Tibial artery (tissue), 4 donors: ENCODE measurements at regions not wholly inside any gene's neighbourhood (a gene's known extent, or its start where the extent isn't known, plus 50 kb on each side); places are given as distances from the start of the nearest gene placed in this dataset.

Experiments
- DNase-seq, 2 donors: peaks; one replicate each; pipeline ENCODE4 v3.0.0-alpha.2; 2019
- H3K27ac ChIP-seq, 2 donors: fragments of 200-600 bp; sonication (generic) in 1 of 2; 1 replicate in 1 of 2; 2 replicates in 1 of 2; pipeline ENCODE4 v1.5.1; 2018 to 2019; ENCODE audit warnings: mild to moderate bottlenecking in 1 of 2
- H3K27me3 ChIP-seq, 2 donors: fragments of 200-600 bp; sonication (generic) in 1 of 2; one replicate each; pipeline versions ENCODE4 v1.5.1 to v1.6.0; 2016 to 2019
- H3K36me3 ChIP-seq, 3 donors: fragments of 200-600 bp; sonication (generic) in 2 of 3; one replicate each; pipeline ENCODE4 v1.5.1; 2016 to 2019; ENCODE audit warnings: mild to moderate bottlenecking in 2 of 3
- H3K4me1 ChIP-seq, 4 donors: fragments of 200-600 bp; sonication (generic) in 2 of 4; 1 replicate in 3 of 4; 2 replicates in 1 of 4; pipeline ENCODE4 v1.5.1; 2016 to 2019
- H3K4me3 ChIP-seq, 2 donors: fragments of 200-600 bp; sonication (generic) in 1 of 2; 1 replicate in 1 of 2; 2 replicates in 1 of 2; pipeline ENCODE4 v1.5.1; 2018 to 2019; ENCODE audit warnings: mild to moderate bottlenecking in 2 of 2
- H3K9me3 ChIP-seq, 3 donors: fragments of 200-600 bp; sonication (generic) in 1 of 3; one replicate each; pipeline ENCODE4 v1.5.1; 2016 to 2019
- CTCF ChIP-seq, 2 experiments: fragments of 200-600 bp in 1 of 2; fragments of 450-650 bp in 1 of 2; IDR thresholded peaks; one replicate each; pipeline ENCODE4 v1.5.1; 2017 to 2019; ENCODE audit warnings: antibody characterized with exemption in 2 of 2, mild to moderate bottlenecking in 1 of 2, moderate library complexity in 1 of 2
- intact Hi-C: fragments of 100-400 bp; cut with DNase I; formaldehyde crosslinking; loops from one replicate; pipeline ENCODE4 v1.15.0; 2023; ENCODE audit warnings: low total_unique reads

GRCh38 chr16:65388592-65388991, 266.7 kb upstream of the CDH11 start:
- no peak for TF ChIP-seq CTCF (IDR thresholded peaks at IDR 0.05)
- Histone ChIP-seq H3K4me3 (no peak overlapping the region), H3K36me3 (no peaks in the 10 kb centered on the region), H3K9me3 (no peaks in the 10 kb centered on the region), H3K27me3 (no peaks in the 10 kb centered on the region), H3K27ac (no peak overlapping the region), H3K4me1 (peaks cover 0 to 16% (median 1%) of the 10 kb centered on the region in 4 donors)
- DNase-seq: no peak
- intact Hi-C loops: no loop called here

GRCh38 chr16:65386672-65387071, 264.8 kb upstream of the CDH11 start:
- no peaks in the 10 kb centered on the region for H3K36me3 ChIP-seq
- no peak overlapping the region for H3K27ac ChIP-seq
- no peak for TF ChIP-seq CTCF (IDR thresholded peaks at IDR 0.05)
- DNase-seq: no peak
- no peaks in the 10 kb centered on the region for H3K27me3 ChIP-seq
- no peak overlapping the region for H3K4me3 ChIP-seq
- peaks cover 0 to 16% (median 1%) of the 10 kb centered on the region in 4 donors for H3K4me1 ChIP-seq
- no peaks in the 10 kb centered on the region for H3K9me3 ChIP-seq
- intact Hi-C loops: no loop called here

- Histone ChIP-seq H3K4me3 (no peak overlapping the region), H3K36me3 (no peaks in the 10 kb centered on the region), H3K4me1 (peaks cover 0 to 16% (median 1%) of the 10 kb centered on the region in 4 donors), H3K9me3 (no peaks in the 10 kb centered on the region), H3K27ac (no peak overlapping the region), H3K27me3 (no peaks in the 10 kb centered on the region)
- TF ChIP-seq CTCF (IDR thresholded peaks at IDR 0.05): no peak
- DNase-seq: no peak
- intact Hi-C loops: no loop called here
These were observed 262.6 kb upstream of the CDH11 start for GRCh38 chr16:65384441-65384840.

GRCh38 chr16:65377195-65377594, 255.3 kb upstream of the CDH11 start:
- intact Hi-C loops: no loop called here
- Histone ChIP-seq H3K27me3 (no peaks in the 10 kb centered on the region), H3K4me1 (no peaks in the 10 kb centered on the region), H3K4me3 (no peak overlapping the region), H3K27ac (no peak overlapping the region), H3K36me3 (no peaks in the 10 kb centered on the region), H3K9me3 (no peaks in the 10 kb centered on the region)
- TF ChIP-seq CTCF (IDR thresholded peaks at IDR 0.05): no peak
- DNase-seq: no peak

- Histone ChIP-seq H3K36me3 (no peaks in the 10 kb centered on the region), H3K9me3 (no peaks in the 10 kb centered on the region), H3K27ac (no peak overlapping the region), H3K4me3 (no peak overlapping the region), H3K27me3 (no peaks in the 10 kb centered on the region), H3K4me1 (no peaks in the 10 kb centered on the region)
- no peak for TF ChIP-seq CTCF (IDR thresholded peaks at IDR 0.05)
- no peak for DNase-seq
- intact Hi-C loops: no loop called here
These were observed 254.7 kb upstream of the CDH11 start for GRCh38 chr16:65376601-65377000.

GRCh38 chr16:65375651-65376050, 253.8 kb upstream of the CDH11 start:
- no peaks in the 10 kb centered on the region for H3K27me3 ChIP-seq
- H3K4me3 ChIP-seq: no peak overlapping the region
- H3K4me1 ChIP-seq: no peaks in the 10 kb centered on the region
- H3K9me3 ChIP-seq: no peaks in the 10 kb centered on the region
- H3K36me3 ChIP-seq: no peaks in the 10 kb centered on the region
- intact Hi-C loops: no loop called here
- TF ChIP-seq CTCF (IDR thresholded peaks at IDR 0.05): no peak
- H3K27ac ChIP-seq: no peak overlapping the region
- DNase-seq: no peak
